SK-N-SH (cell line): ENCODE measurements at regions not wholly inside any gene's neighbourhood (a gene's known extent, or its start where the extent isn't known, plus 50 kb on each side); places are given as distances from the start of the nearest gene placed in this dataset.

ENCODE experiments used
- CTCF ChIA-PET: fragments of 300-600, 350-600 bp; formaldehyde crosslinking; extraction: SDS; loops from one replicate; lab custom pipeline; 2021; lab: Yijun Ruan, JAX
- POLR2A ChIA-PET: fragments of 350-600 bp; sonication (Branson Sonifier 250); formaldehyde crosslinking; extraction: SDS; loops from one replicate; lab custom pipeline; 2020; ENCODE audit warnings: antibody characterized with exemption, inconsistent platforms; lab: Yijun Ruan, JAX
- DNase-seq: peaks from one replicate; pipeline ENCODE4 v3.0.0; 2012
- H2AFZ ChIP-seq: fragments of 200-600 bp; sonication (generic); 2 replicates; pipeline ENCODE4 v1.8.1; 2016; ENCODE audit warnings: antibody characterized with exemption, mild to moderate bottlenecking, low read depth
- H3F3A ChIP-seq: fragments of 200-600 bp; sonication (generic); replicated peaks from 2 replicates; pipeline ENCODE3; 2016; ENCODE audit warnings: antibody characterized with exemption, mild to moderate bottlenecking; ENCODE audit not compliant: insufficient read depth
- H3K27ac ChIP-seq, 2 experiments: fragments of 200-500 bp in 1 of 2; fragments of 200-600 bp in 1 of 2; sonication (Bioruptor generic) in 1 of 2; sonication (generic), shearing (Covaris generic) in 1 of 2; 2 replicates each; pipeline versions ENCODE4 v1.5.1 to v1.6.1; 2014 to 2016; ENCODE audit warnings: low read depth in 2 of 2, inconsistent platforms in 1 of 2, low read length in 1 of 2, mild to moderate bottlenecking in 1 of 2, mixed read lengths in 1 of 2
- H3K27me3 ChIP-seq: fragments of 200-600 bp; sonication (generic), shearing (Covaris generic); 2 replicates; pipeline ENCODE4 v1.6.1; 2016; ENCODE audit warnings: mixed run types; ENCODE audit not compliant: insufficient read depth
- H3K36me3 ChIP-seq, 2 experiments: fragments of 200-500 bp in 1 of 2; fragments of 200-600 bp in 1 of 2; sonication (Bioruptor generic) in 1 of 2; sonication (generic) in 1 of 2; replicated peaks in 1 of 2; 2 replicates each; pipeline versions ENCODE3 to v1.5.1; 2014 to 2016; ENCODE audit warnings: low read length in 1 of 2, mild to moderate bottlenecking in 1 of 2; ENCODE audit not compliant: insufficient read depth in 2 of 2, control insufficient read depth in 1 of 2
- H3K4me1 ChIP-seq, 2 experiments: fragments of 200-500 bp in 1 of 2; fragments of 200-600 bp in 1 of 2; sonication (Bioruptor generic) in 1 of 2; sonication (generic), shearing (Covaris generic) in 1 of 2; 2 replicates each; pipeline versions ENCODE4 v1.5.1 to v1.6.1; 2014 to 2016; ENCODE audit warnings: low read depth in 1 of 2, low read length in 1 of 2, mixed run types in 1 of 2; ENCODE audit not compliant: insufficient read depth in 2 of 2, control insufficient read depth in 1 of 2
- H3K4me2 ChIP-seq: fragments of 200-600 bp; sonication (generic), shearing (Covaris generic); 2 replicates; pipeline ENCODE4 v1.6.1; 2017; ENCODE audit warnings: mixed run types
- H3K4me3 ChIP-seq, 2 experiments: fragments of 200-500 bp in 1 of 2; fragments of 200-600 bp in 1 of 2; sonication (Bioruptor generic) in 1 of 2; sonication (generic), shearing (Covaris generic) in 1 of 2; 2 replicates each; pipeline versions ENCODE4 v1.5.1 to v1.8.1; 2014 to 2016; ENCODE audit warnings: low read depth in 2 of 2, inconsistent platforms in 1 of 2, low read length in 1 of 2, mild to moderate bottlenecking in 1 of 2, mixed read lengths in 1 of 2, moderate library complexity in 1 of 2
- H3K79me2 ChIP-seq: fragments of 200-600 bp; sonication (generic); 2 replicates; pipeline ENCODE4 v1.8.1; 2017; ENCODE audit warnings: mild to moderate bottlenecking; ENCODE audit not compliant: insufficient read depth
- H3K9ac ChIP-seq: fragments of 200-600 bp; sonication (generic); 2 replicates; pipeline ENCODE4 v1.6.1; 2017; ENCODE audit warnings: mixed run types
- H3K9me2 ChIP-seq: fragments of 200-600 bp; sonication (generic); 2 replicates; pipeline ENCODE4 v1.6.1; 2017; ENCODE audit warnings: mixed run types
- H3K9me3 ChIP-seq: fragments of 200-600 bp; sonication (generic); 2 replicates; pipeline ENCODE4 v1.6.1; 2017; ENCODE audit warnings: mixed run types, mild to moderate bottlenecking, moderate library complexity
- H4K20me1 ChIP-seq: fragments of 200-600 bp; sonication (generic); 2 replicates; pipeline ENCODE4 v1.6.1; 2017; ENCODE audit warnings: mild to moderate bottlenecking, mixed run types; ENCODE audit not compliant: insufficient read depth
- EP300 ChIP-seq, 2 experiments: IDR thresholded peaks; 2 replicates each; pipeline versions ENCODE4 v1.4.0 to v1.6.1; 2012; ENCODE audit warnings: borderline replicate concordance in 1 of 2, low read depth in 1 of 2, low read length in 1 of 2
- EZH2phosphoT487 ChIP-seq: fragments of 200-600 bp; sonication (generic); IDR thresholded peaks from 2 replicates; pipeline ENCODE4 v1.6.1; 2017; ENCODE audit warnings: low read depth, mixed run types, mild to moderate bottlenecking, antibody characterized with exemption, moderate library complexity, borderline replicate concordance
- FOSL2 ChIP-seq: IDR thresholded peaks from 2 replicates; pipeline ENCODE4 v1.4.0; 2012; ENCODE audit warnings: low read depth, mild to moderate bottlenecking, moderate library complexity, borderline replicate concordance
- MAX ChIP-seq: IDR thresholded peaks from 2 replicates; pipeline ENCODE4 v1.4.0; 2012; ENCODE audit warnings: low read depth
- MEF2A ChIP-seq: IDR thresholded peaks from 2 replicates; pipeline ENCODE4 v1.4.0; 2012; ENCODE audit warnings: low read depth, borderline replicate concordance
- NFIC ChIP-seq: IDR thresholded peaks from 2 replicates; pipeline ENCODE4 v1.4.0; 2012; ENCODE audit warnings: borderline replicate concordance
- POLR2AphosphoS5 ChIP-seq: IDR thresholded peaks from 2 replicates; pipeline ENCODE4 v1.6.1; 2012; ENCODE audit warnings: low read depth, low read length
- SMC3 ChIP-seq: IDR thresholded peaks from 2 replicates; pipeline ENCODE4 v1.6.1; 2012; ENCODE audit warnings: low read depth, low read length, improper control_type of control experiment
- TCF12 ChIP-seq: IDR thresholded peaks from 2 replicates; pipeline ENCODE4 v1.4.0; 2012
- YY1 ChIP-seq: IDR thresholded peaks from 2 replicates; pipeline ENCODE4 v1.4.0; 2012; ENCODE audit warnings: low read depth, mild to moderate bottlenecking
- WGBS: methylation state at CpG from one replicate; pipeline ENCODE4 v1.1.6; 2017; ENCODE audit warnings: low lambda C conversion rate; 5-methylcytosine and 5-hydroxymethylcytosine counted together
- TF ChIP-seq, protein P1 (sequence below): fragments of 150-350 bp; IDR thresholded peaks from 2 replicates; pipeline ENCODE4 v1.6.1; 2016; ENCODE audit warnings: mild to moderate bottlenecking, low read depth, low read length
- TF ChIP-seq, protein P2 (sequence below): IDR thresholded peaks from 2 replicates; pipeline ENCODE4 v1.6.1; 2012; ENCODE audit warnings: mild to moderate bottlenecking, low read depth, low read length, moderate library complexity

GRCh38 chr11:38491986-38492385 lies 1894.0 kb upstream of the RAG2 start:
- Histone ChIP-seq H3K9ac (no peak overlapping the region), H3K9me2 (no peaks in the 10 kb centered on the region), H3K9me3 (no peaks in the 10 kb centered on the region), H3K4me2 (no peak overlapping the region), H3K4me3 (no peak overlapping the region), H4K20me1 (no peaks in the 10 kb centered on the region), H2AFZ (no peak overlapping the region), H3K4me1 (no peaks in the 10 kb centered on the region), H3K27ac (no peak overlapping the region), H3K27me3 (no peaks in the 10 kb centered on the region), H3F3A (no peaks in the 10 kb centered on the region), H3K36me3 (no peaks in the 10 kb centered on the region), H3K79me2 (no peaks in the 10 kb centered on the region)
- TF ChIP-seq, protein P1, sequence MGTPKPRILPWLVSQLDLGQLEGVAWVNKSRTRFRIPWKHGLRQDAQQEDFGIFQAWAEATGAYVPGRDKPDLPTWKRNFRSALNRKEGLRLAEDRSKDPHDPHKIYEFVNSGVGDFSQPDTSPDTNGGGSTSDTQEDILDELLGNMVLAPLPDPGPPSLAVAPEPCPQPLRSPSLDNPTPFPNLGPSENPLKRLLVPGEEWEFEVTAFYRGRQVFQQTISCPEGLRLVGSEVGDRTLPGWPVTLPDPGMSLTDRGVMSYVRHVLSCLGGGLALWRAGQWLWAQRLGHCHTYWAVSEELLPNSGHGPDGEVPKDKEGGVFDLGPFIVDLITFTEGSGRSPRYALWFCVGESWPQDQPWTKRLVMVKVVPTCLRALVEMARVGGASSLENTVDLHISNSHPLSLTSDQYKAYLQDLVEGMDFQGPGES, result no peak
- TF ChIP-seq FOSL2 (no peak), YY1 (no peak), POLR2AphosphoS5 (no peak), TCF12 (no peak), EZH2phosphoT487 (no peak), NFIC (no peak), MEF2A (no peak)
- TF ChIP-seq, protein P2, sequence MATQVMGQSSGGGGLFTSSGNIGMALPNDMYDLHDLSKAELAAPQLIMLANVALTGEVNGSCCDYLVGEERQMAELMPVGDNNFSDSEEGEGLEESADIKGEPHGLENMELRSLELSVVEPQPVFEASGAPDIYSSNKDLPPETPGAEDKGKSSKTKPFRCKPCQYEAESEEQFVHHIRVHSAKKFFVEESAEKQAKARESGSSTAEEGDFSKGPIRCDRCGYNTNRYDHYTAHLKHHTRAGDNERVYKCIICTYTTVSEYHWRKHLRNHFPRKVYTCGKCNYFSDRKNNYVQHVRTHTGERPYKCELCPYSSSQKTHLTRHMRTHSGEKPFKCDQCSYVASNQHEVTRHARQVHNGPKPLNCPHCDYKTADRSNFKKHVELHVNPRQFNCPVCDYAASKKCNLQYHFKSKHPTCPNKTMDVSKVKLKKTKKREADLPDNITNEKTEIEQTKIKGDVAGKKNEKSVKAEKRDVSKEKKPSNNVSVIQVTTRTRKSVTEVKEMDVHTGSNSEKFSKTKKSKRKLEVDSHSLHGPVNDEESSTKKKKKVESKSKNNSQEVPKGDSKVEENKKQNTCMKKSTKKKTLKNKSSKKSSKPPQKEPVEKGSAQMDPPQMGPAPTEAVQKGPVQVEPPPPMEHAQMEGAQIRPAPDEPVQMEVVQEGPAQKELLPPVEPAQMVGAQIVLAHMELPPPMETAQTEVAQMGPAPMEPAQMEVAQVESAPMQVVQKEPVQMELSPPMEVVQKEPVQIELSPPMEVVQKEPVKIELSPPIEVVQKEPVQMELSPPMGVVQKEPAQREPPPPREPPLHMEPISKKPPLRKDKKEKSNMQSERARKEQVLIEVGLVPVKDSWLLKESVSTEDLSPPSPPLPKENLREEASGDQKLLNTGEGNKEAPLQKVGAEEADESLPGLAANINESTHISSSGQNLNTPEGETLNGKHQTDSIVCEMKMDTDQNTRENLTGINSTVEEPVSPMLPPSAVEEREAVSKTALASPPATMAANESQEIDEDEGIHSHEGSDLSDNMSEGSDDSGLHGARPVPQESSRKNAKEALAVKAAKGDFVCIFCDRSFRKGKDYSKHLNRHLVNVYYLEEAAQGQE, result no peak
- 27% methylated on average over 2 of the region's 2 CpGs for WGBS
- CTCF ChIA-PET, result no interaction called here
- POLR2A ChIA-PET, result no interaction called here
- no peak for DNase-seq

DNA sequence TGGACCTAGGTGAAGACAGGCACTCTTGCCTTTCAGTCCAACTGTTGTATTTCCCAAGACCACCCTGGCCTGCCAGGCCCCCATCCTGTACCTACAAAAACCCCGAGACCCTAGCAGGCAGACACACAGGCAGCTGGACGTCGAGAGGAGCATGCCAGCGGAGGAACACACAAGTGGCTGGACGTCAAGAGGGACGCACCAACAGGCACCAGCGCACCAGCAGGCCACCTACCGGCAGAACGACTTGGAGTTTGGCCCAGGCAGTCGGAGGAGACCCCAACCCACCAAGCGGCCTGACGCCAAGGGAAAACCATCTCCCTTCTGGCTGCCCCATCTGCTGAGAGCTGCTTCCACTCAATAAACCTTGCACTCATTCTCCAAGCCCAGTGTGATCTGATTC lies 1883.4 kb upstream of the RAG2 start:
- DNase-seq, result no peak
- no peak overlapping the region for H3K27ac ChIP-seq
- H3K9ac ChIP-seq, result no peak overlapping the region
- no peak overlapping the region for H3K4me3 ChIP-seq
- H3K27me3 ChIP-seq, result no peaks in the 10 kb centered on the region
- H4K20me1 ChIP-seq, result no peaks in the 10 kb centered on the region
- no peak overlapping the region for H2AFZ ChIP-seq
- H3K9me3 ChIP-seq, result no peaks in the 10 kb centered on the region; the same call in 1 of the 2 replicates
- no peaks in the 10 kb centered on the region for H3K4me1 ChIP-seq
- POLR2A ChIA-PET, result no interaction called here
- H3F3A ChIP-seq, result no peaks in the 10 kb centered on the region
- H3K9me2 ChIP-seq, result no peaks in the 10 kb centered on the region
- CTCF ChIA-PET, result no interaction called here
- 15% methylated on average over 4 of the region's 12 CpGs for WGBS
- H3K79me2 ChIP-seq, result no peaks in the 10 kb centered on the region
- TF ChIP-seq SMC3 (no peak), EP300 (IDR thresholded peaks at IDR 0.05; ENCODE audit: borderline replicate concordance in 1 of 2, low read depth in 1 of 2, low read length in 1 of 2) (no peak), MAX (no peak)
- no peaks in the 10 kb centered on the region for H3K36me3 ChIP-seq
- H3K4me2 ChIP-seq, result no peak overlapping the region
